22Rv1 (cell line): ENCODE measurements at regions not wholly inside any gene's neighbourhood (a gene's known extent, or its start where the extent isn't known, plus 50 kb on each side); places are given as distances from the start of the nearest gene placed in this dataset.

Experiments
- H3K27ac ChIP-seq: fragments of 450-650 bp; 2 replicates; pipeline ENCODE4 v1.5.1; 2017
- CTCF ChIP-seq: fragments of 450-650 bp; IDR thresholded peaks from 2 replicates; pipeline ENCODE4 v1.5.1; 2017; ENCODE audit warnings: mild to moderate bottlenecking
- ZFX ChIP-seq: fragments of 450-650 bp; IDR thresholded peaks from 2 replicates; pipeline ENCODE4 v1.6.1; 2017; ENCODE audit warnings: antibody characterized with exemption, borderline replicate concordance

- no peak overlapping the region for H3K27ac ChIP-seq
- no peak for TF ChIP-seq ZFX
- no peak for TF ChIP-seq CTCF
These were observed 525.7 kb downstream of the TUSC7 start for GRCh38 chr3:117235304-117235703.

- TF ChIP-seq ZFX = no peak
- no peak for TF ChIP-seq CTCF
- H3K27ac ChIP-seq = no peak overlapping the region
These were observed 529.2 kb downstream of the TUSC7 start for GRCh38 chr3:117238806-117239205.

- TF ChIP-seq ZFX = no peak
- TF ChIP-seq CTCF = no peak
- no peak overlapping the region for H3K27ac ChIP-seq
These were observed 534.1 kb downstream of the TUSC7 start for GRCh38 chr3:117243657-117244056.

GRCh38 chr3:117246771-117247555, 537.4 kb downstream of the TUSC7 start:
- no peak overlapping the region for H3K27ac ChIP-seq
- TF ChIP-seq CTCF (no peak), ZFX (no peak)

GRCh38 chr3:117248153-117248552, 538.6 kb downstream of the TUSC7 start:
- no peak overlapping the region for H3K27ac ChIP-seq
- TF ChIP-seq ZFX (no peak), CTCF (no peak)

GRCh38 chr3:117252208-117252607, 542.6 kb downstream of the TUSC7 start:
- no peak overlapping the region for H3K27ac ChIP-seq
- TF ChIP-seq CTCF = no peak
- TF ChIP-seq ZFX = no peak

GRCh38 chr3:117252651-117253050, 543.1 kb downstream of the TUSC7 start:
- H3K27ac ChIP-seq = no peak overlapping the region
- TF ChIP-seq ZFX (no peak), CTCF (no peak)
